NCI-H526 (cell line): ENCODE measurements at regions not wholly inside any gene's neighbourhood (a gene's known extent, or its start where the extent isn't known, plus 50 kb on each side); places are given as distances from the start of the nearest gene placed in this dataset.
"Not testable (repeated sequence)": the region's sequence is repeated elsewhere in the genome, so short reads cannot be mapped to it uniquely, and the experiment has no call there.

Experiments
- DNase-seq, 2 experiments: peaks; one replicate each; lab custom pipeline; 2025; lab: John Stamatoyannopoulos, UW

DNA sequence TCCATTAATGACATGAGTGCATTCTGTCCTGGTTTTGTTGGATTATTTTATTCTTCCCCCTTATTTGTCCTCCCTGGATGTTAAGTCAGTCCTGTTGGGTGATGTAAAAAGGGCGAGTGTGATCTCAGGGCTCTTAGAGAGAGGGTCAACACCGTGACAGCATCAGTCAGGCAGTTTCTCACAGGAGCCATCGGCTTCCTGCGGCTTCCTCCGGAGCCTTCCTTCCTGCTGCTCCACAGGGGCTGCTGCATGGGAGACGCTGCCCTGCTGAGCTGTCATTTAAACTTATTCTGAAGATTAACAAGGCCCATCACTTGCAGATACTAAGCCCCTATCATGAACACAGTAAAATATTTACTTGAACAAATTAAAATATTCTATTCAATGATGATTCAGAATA, 211.3 kb downstream of the SPATA31A1 start:
- DNase-seq, result not testable (repeated sequence)

DNA sequence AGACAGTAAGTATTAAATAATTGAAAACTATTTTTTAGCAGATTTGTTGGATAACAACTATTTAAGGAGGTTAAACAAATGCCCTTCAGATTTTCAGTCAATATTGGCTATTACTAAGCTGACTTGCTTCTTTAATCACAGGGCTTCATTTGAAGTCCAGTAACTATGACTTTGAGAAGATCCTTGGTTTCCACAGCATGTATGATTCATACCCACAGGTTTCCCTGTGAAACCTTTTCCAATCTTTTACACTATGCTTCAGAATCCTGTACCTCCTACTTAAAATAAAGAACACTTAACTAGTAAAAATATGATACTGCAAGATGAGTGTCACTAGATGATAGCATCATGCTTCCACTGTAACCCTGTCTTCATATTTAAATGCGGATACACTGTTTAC, 211.9 kb downstream of the SPATA31A1 start:
- DNase-seq, result not testable (repeated sequence)

DNA sequence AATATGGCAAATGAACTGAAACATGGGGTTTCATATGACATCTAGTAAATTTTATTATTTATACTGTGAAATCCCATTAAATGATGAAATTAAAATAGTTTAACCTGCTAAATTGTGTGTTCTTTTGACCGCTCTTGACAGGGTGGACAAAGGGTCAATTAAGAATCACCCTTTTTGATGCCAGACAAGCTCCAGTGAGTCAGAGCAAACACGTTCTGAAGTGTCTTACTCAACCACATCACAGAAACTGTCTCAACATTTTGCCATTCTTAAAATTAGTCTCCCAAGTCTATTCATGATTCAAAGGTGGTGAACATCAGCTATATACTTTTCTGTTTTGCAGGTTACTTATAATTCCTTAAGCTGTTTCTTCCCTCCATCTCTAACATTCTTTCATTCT, 213.4 kb downstream of the SPATA31A1 start:
- DNase-seq, result not testable (repeated sequence)

GRCh38 chr9:39573024-39574022, 217.9 kb downstream of the SPATA31A1 start:
- DNase-seq, result not testable (repeated sequence)

GRCh38 chr9:39579000-39579399, 223.5 kb downstream of the SPATA31A1 start:
- not testable (repeated sequence) for DNase-seq

DNA sequence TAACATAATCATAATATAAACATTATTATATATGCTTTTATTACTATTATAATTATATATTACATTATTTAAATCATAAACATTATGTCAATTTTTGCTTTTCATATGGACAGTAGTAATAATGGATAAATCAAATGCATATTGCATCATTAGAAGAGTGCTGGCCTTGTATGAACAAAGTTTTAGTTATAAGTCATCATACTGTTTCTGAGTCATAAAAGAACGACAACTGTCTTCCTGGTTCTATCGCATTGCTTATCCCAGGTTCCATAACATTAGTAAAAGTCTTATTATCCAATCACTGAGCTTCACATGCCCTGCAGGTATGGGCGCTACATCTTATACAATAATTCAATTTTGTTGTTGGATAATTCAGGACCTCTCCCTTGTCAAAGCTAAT, 225.8 kb downstream of the SPATA31A1 start:
- DNase-seq, result not testable (repeated sequence)

DNA sequence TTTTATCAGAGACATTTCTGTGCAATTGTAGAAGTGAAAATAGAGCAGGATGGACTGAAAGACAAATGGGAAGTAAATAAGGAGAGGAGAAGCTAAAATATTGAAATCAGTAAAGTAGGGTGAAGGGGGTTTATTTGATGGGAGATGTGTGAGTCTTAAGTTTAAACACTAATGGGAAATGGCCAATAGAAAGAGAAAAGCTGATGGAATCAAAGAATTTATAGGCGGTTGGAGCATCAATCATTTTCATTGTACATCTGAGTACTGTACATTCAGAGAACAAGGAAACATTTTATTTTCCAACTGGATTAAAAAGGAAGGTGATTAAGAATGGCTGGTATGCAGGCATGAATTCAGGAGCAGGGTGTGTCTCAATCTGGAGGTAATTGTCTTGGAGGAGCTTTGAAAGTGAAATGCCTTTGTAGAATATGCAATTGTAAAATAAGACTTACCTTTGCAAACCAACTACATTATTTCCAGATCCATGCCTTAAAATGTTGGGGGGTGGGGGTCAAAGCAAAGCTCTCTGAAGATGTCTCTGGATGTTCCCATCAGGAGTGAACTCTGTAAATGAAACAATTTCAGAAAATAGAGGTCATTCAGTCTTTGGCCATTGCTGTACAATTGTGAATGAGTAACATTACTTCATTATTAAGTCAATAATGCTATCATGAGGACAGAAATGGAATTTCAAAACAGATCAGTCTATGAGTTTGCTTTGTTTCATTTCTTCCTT, 227.4 kb downstream of the SPATA31A1 start:
- DNase-seq, result not testable (repeated sequence)

- not testable (repeated sequence) for DNase-seq
These were observed 227.9 kb downstream of the SPATA31A1 start for GRCh38 chr9:39583413-39583747.

- not testable (repeated sequence) for DNase-seq
These were observed 229.8 kb downstream of the SPATA31A1 start for GRCh38 chr9:39585233-39585632.

GRCh38 chr9:39587844-39588499, 232.5 kb downstream of the SPATA31A1 start:
- no peak for DNase-seq

- DNase-seq, result no peak
These were observed 233.2 kb downstream of the SPATA31A1 start for GRCh38 chr9:39588500-39589137.

GRCh38 chr9:39604089-39604488, 248.6 kb downstream of the SPATA31A1 start:
- DNase-seq, result not testable (repeated sequence)

GRCh38 chr9:39611449-39612231, 256.2 kb downstream of the SPATA31A1 start:
- not testable (repeated sequence) for DNase-seq

- not testable (repeated sequence) for DNase-seq
These were observed 261.0 kb downstream of the SPATA31A1 start for GRCh38 chr9:39616480-39616879.

DNA sequence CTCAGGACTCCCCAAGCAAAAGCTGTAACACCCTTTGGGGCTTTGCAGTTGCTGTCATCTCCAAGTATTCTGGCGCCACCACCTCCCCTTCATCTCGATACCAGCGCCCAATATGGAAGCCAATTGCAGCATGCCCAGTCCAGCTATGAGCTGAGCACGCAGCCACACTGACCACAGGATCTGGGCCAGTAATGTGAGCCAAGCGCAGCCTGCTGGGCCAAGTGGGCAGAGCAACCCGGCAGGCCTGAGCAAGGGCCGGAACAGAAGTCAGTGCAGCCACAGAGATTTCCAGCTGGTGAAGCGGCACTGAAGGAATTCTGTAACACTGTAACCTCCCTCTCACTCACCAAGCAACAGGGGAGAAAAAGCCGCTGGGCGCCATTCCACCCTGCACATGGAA, 268.6 kb downstream of the SPATA31A1 start:
- DNase-seq, result not testable (repeated sequence)

DNA sequence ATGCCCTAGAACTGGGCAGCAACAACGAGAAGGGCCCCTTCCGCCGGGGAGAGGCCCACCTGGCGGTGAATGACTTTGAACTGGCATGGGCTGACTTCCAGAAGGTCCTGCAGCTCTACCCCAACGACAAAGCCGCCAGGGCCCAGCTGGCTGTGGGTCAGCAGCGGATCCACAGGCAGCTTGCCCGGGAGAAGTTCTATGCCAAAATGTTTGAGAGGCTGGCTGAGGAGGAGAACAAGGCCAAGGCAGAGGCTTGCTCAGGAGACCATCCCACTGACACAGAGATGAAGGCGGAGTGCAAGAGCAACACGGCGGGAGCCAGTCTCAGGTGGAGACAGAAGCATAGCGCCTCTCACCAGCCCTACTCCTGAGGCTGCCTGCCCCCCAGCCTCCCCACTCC, 276.6 kb downstream of the SPATA31A1 start:
- DNase-seq, result not testable (repeated sequence)

- DNase-seq, result not testable (repeated sequence)
These were observed 293.6 kb downstream of the SPATA31A1 start for GRCh38 chr9:39649029-39649428.

DNA sequence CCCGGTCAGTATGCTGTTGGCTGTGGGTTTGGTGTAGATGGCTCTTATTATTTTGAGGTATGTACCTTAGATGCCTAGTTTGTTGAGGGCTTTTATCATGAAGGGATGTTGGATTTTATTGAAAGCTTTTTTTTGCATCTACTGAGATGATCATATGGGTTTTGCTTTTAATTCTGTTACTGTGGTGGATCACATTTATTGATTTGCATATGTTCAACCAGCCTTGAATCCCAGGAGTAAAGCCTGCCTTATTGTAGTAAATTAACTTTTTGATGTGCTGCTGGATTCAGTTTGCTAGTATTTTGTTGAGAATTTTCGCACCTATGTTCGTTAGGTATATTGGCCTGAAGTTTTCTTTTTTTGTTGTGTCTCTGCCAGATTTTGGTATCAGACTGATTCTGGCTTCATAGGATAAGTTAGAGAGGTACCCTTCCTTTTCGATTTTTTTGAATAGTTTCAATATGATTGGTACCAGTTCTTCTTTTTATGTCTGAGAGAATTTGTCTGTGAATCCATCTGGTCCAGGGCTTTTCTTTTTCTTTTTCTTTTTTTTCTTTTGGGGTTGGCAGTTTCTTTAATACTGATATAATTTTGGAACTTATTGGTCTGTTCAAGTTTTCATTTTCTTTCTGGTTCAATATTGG, 301.6 kb downstream of the SPATA31A1 start:
- not testable (repeated sequence) for DNase-seq

- DNase-seq, result not testable (repeated sequence)
These were observed 307.6 kb downstream of the SPATA31A1 start for GRCh38 chr9:39663020-39663419.

DNA sequence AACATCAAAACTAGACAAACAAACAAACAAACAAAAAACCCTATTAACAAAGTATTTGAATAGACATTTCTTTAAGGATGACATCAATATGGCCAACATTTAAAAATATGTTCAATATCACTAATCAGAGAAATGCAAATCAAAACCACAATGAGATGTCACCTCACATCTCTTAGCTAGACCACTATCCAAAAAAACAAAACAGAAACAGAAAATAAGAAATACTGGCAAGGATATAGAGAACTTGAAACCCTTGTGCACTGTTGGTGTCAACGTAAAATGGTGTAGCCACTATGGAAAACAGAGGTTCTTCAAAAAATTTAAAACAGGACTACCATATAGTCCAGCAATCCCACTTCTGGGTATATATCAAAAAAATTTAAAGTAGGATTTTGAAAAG, 308.2 kb downstream of the SPATA31A1 start:
- DNase-seq, result not testable (repeated sequence)
